BE2C (cell line): ENCODE measurements at regions not wholly inside any gene's neighbourhood (a gene's known extent, or its start where the extent isn't known, plus 50 kb on each side); places are given as distances from the start of the nearest gene placed in this dataset.

Experiments
- DNase-seq: peaks from one replicate; pipeline ENCODE4 v3.0.0-alpha.2; 2020
- H3K27me3 ChIP-seq: fragments of 250-450 bp; sonication (Bioruptor Pico); 2 replicates; pipeline ENCODE4 v1.5.1; 2020; ENCODE audit warnings: mild to moderate bottlenecking
- H3K36me3 ChIP-seq: fragments of 250-450 bp; sonication (Bioruptor Pico); 2 replicates; pipeline ENCODE4 v1.5.1; 2020; ENCODE audit warnings: mild to moderate bottlenecking
- H3K4me1 ChIP-seq: fragments of 250-450 bp; sonication (Bioruptor Pico); 2 replicates; pipeline ENCODE4 v1.5.1; 2020
- H3K4me3 ChIP-seq: 2 replicates; pipeline ENCODE4 v1.5.1; 2011; ENCODE audit warnings: low read depth, low read length
- H3K9me3 ChIP-seq: fragments of 250-450 bp; sonication (Bioruptor Pico); 2 replicates; pipeline ENCODE4 v1.5.1; 2020
- CTCF ChIP-seq: IDR thresholded peaks from 2 replicates; pipeline ENCODE4 v1.5.1; 2012; ENCODE audit warnings: mild to moderate bottlenecking, low read depth, low read length

- Histone ChIP-seq H3K4me3 (no peak overlapping the region), H3K9me3 (no peaks in the 10 kb centered on the region), H3K27me3 (no peaks in the 10 kb centered on the region), H3K4me1 (no peaks in the 10 kb centered on the region), H3K36me3 (no peaks in the 10 kb centered on the region)
- TF ChIP-seq CTCF: no peak
- no peak for DNase-seq
Measured at GRCh38 chr3:68234076-68234780, 579.8 kb upstream of the SUCLG2 start.

- no peak for TF ChIP-seq CTCF
- Histone ChIP-seq H3K4me3 (no peak overlapping the region), H3K36me3 (no peaks in the 10 kb centered on the region), H3K9me3 (no peaks in the 10 kb centered on the region), H3K4me1 (no peaks in the 10 kb centered on the region), H3K27me3 (no peaks in the 10 kb centered on the region)
- no peak for DNase-seq
Measured at GRCh38 chr3:68228856-68229255, 574.4 kb upstream of the SUCLG2 start.

- no peak overlapping the region for H3K4me3 ChIP-seq
- no peak for DNase-seq
- TF ChIP-seq CTCF: no peak
- H3K9me3 ChIP-seq: no peaks in the 10 kb centered on the region
- no peaks in the 10 kb centered on the region for H3K4me1 ChIP-seq
- no peaks in the 10 kb centered on the region for H3K27me3 ChIP-seq
- no peaks in the 10 kb centered on the region for H3K36me3 ChIP-seq
Measured at GRCh38 chr3:68220832-68221231, 566.4 kb upstream of the SUCLG2 start.

- Histone ChIP-seq H3K36me3 (no peaks in the 10 kb centered on the region), H3K9me3 (no peaks in the 10 kb centered on the region), H3K4me1 (no peaks in the 10 kb centered on the region), H3K27me3 (no peaks in the 10 kb centered on the region), H3K4me3 (no peak overlapping the region)
- no peak for DNase-seq
- no peak for TF ChIP-seq CTCF
Measured at GRCh38 chr3:68211637-68212036, 557.2 kb upstream of the SUCLG2 start.

GRCh38 chr3:68210635-68211034, 556.2 kb upstream of the SUCLG2 start:
- no peaks in the 10 kb centered on the region for H3K9me3 ChIP-seq
- H3K4me1 ChIP-seq: no peaks in the 10 kb centered on the region
- DNase-seq: no peak
- H3K4me3 ChIP-seq: no peak overlapping the region
- H3K27me3 ChIP-seq: no peaks in the 10 kb centered on the region
- no peak for TF ChIP-seq CTCF
- H3K36me3 ChIP-seq: no peaks in the 10 kb centered on the region

GRCh38 chr3:68207327-68207726, 552.9 kb upstream of the SUCLG2 start:
- DNase-seq: no peak
- Histone ChIP-seq H3K36me3 (no peaks in the 10 kb centered on the region), H3K4me1 (no peaks in the 10 kb centered on the region), H3K9me3 (no peaks in the 10 kb centered on the region), H3K4me3 (no peak overlapping the region), H3K27me3 (no peaks in the 10 kb centered on the region)
- TF ChIP-seq CTCF: no peak
